SK-N-SH (cell line): ENCODE measurements at regions not wholly inside any gene's neighbourhood (a gene's known extent, or its start where the extent isn't known, plus 50 kb on each side); places are given as distances from the start of the nearest gene placed in this dataset.
"Not testable (repeated sequence)": the region's sequence is repeated elsewhere in the genome, so short reads cannot be mapped to it uniquely, and the experiment has no call there.

Experiments
- CHD2 ChIP-seq: fragments of 150-350 bp; IDR thresholded peaks from 2 replicates; pipeline ENCODE4 v1.6.1; 2018; ENCODE audit warnings: low read length; ENCODE audit not compliant: partially characterized antibody
- CTCF ChIP-seq: fragments of 200-600 bp; sonication (generic); IDR thresholded peaks from 2 replicates; pipeline ENCODE4 v1.6.1; 2017; ENCODE audit warnings: antibody characterized with exemption, mild to moderate bottlenecking, moderate library complexity
- ELF1 ChIP-seq: IDR thresholded peaks from 2 replicates; pipeline ENCODE4 v1.4.0; 2012
- EP300 ChIP-seq, 2 experiments: IDR thresholded peaks; 2 replicates each; pipeline versions ENCODE4 v1.4.0 to v1.6.1; 2012; ENCODE audit warnings: borderline replicate concordance in 1 of 2, low read depth in 1 of 2, low read length in 1 of 2
- FOXJ3 ChIP-seq: sonication (generic); formaldehyde crosslinking; IDR thresholded peaks from 2 replicates; pipeline ENCODE4 v1.5.1; 2020; ENCODE audit warnings: mild to moderate bottlenecking, missing genetic modification reagents
- GATA2 ChIP-seq: sonication (generic); formaldehyde crosslinking; IDR thresholded peaks from 2 replicates; pipeline ENCODE4 v1.5.0; 2020; ENCODE audit warnings: mild to moderate bottlenecking, missing genetic modification reagents
- JUND ChIP-seq: IDR thresholded peaks from 2 replicates; pipeline ENCODE4 v1.4.0; 2012
- MXI1 ChIP-seq: IDR thresholded peaks from 2 replicates; pipeline ENCODE4 v1.6.1; 2012; ENCODE audit warnings: mild to moderate bottlenecking, low read depth, low read length, improper control_type of control experiment
- TCF12 ChIP-seq: IDR thresholded peaks from 2 replicates; pipeline ENCODE4 v1.4.0; 2012

GRCh38 chr22:25433381-25433970 lies 131.0 kb upstream of the GRK3 start:
- not testable (repeated sequence) for TF ChIP-seq CTCF; TCF12; JUND; CHD2; ELF1; MXI1; GATA2 (CRISPR knock-in tag); FOXJ3 (CRISPR knock-in tag); EP300 (IDR thresholded peaks at IDR 0.05; ENCODE audit: borderline replicate concordance in 1 of 2, low read depth in 1 of 2, low read length in 1 of 2)
